ENCODE measurements at regions not wholly inside any gene's neighbourhood (a gene's known extent, or its start where the extent isn't known, plus 50 kb on each side); places are given as distances from the start of the nearest gene placed in this dataset.
"Not testable (repeated sequence)": the region's sequence is repeated elsewhere in the genome, so short reads cannot be mapped to it uniquely, and the experiment has no call there.

- no TSS peak for BruUV-seq (replicated peaks)
- CTCF ChIA-PET = no interaction called here
Observed at GRCh38 chr21:26245428-26245827, 74.9 kb upstream of the APP start.

GRCh38 chr21:26238646-26239045, 68.1 kb upstream of the APP start:
- DNase-seq (no peak), ATAC-seq (no peak)
- no peaks in the 10 kb centered on the region for H3K36me3 ChIP-seq (ENCODE audit: low read depth, low read length)
- no peak overlapping the region for H3K4me2 ChIP-seq (ENCODE audit: low read length)
- no peak overlapping the region for H3K4me3 ChIP-seq (ENCODE audit: low read length)
- intact Hi-C loops (cut with micrococcal nuclease) = no loop called here
- no peaks in the 10 kb centered on the region for H3K4me1 ChIP-seq (ENCODE audit: insufficient read depth, low read length)
- H3K9ac ChIP-seq (ENCODE audit: low read length) = no peak overlapping the region
- H3K9me2 ChIP-seq (replicated peaks; ENCODE audit: low read length) = no peaks in the 10 kb centered on the region
- ChIA-PET CTCF (no interaction called here), POLR2A (ENCODE audit: unreplicated experiment) (no interaction called here)
- TF ChIP-seq EZH2 (IDR thresholded peaks at IDR 0.05; ENCODE audit: low read length, unreplicated experiment) (no peak), EZH2phosphoT487 (IDR thresholded peaks at IDR 0.05; ENCODE audit: borderline replicate concordance, low read length) (no peak), CTCF (conservative IDR thresholded peaks at IDR 0.05; ENCODE audit: low read depth, low read length) (no peak)
- no TSS peak for BruUV-seq (replicated peaks)
- no peaks in the 10 kb centered on the region for H3F3A ChIP-seq (ENCODE audit: low read length, unreplicated experiment)
- no peak overlapping the region for H2AFZ ChIP-seq (ENCODE audit: low read length)
- H3K27ac ChIP-seq (ENCODE audit: low read length) = no peak overlapping the region
- no peaks in the 10 kb centered on the region for H3K9me3 ChIP-seq (ENCODE audit: low read length)
- H3K79me2 ChIP-seq (ENCODE audit: low read length) = no peaks in the 10 kb centered on the region
- H3K27me3 ChIP-seq (ENCODE audit: low read length) = no peaks in the 10 kb centered on the region
- no peaks in the 10 kb centered on the region for H4K20me1 ChIP-seq (ENCODE audit: low read length)

More at GRCh38 chr21:26245428-26245827, 74.9 kb upstream of the APP start:
- POLR2A ChIA-PET (ENCODE audit: unreplicated experiment) = no interaction called here
- no peak for TF ChIP-seq EZH2 (IDR thresholded peaks at IDR 0.05; ENCODE audit: low read length, unreplicated experiment)
- no peak for TF ChIP-seq CTCF (conservative IDR thresholded peaks at IDR 0.05; ENCODE audit: low read depth, low read length)
- TF ChIP-seq EZH2phosphoT487 (IDR thresholded peaks at IDR 0.05; ENCODE audit: borderline replicate concordance, low read length) = no peak
- Histone ChIP-seq H4K20me1 (ENCODE audit: low read length) (no peaks in the 10 kb centered on the region), H3K4me1 (ENCODE audit: insufficient read depth, low read length) (no peaks in the 10 kb centered on the region), H3K4me3 (ENCODE audit: low read length) (no peak overlapping the region), H3K27me3 (ENCODE audit: low read length) (no peaks in the 10 kb centered on the region), H3K9ac (ENCODE audit: low read length) (no peak overlapping the region), H3K9me3 (ENCODE audit: low read length) (no peaks in the 10 kb centered on the region), H3K9me2 (replicated peaks; ENCODE audit: low read length) (no peaks in the 10 kb centered on the region), H2AFZ (ENCODE audit: low read length) (no peak overlapping the region), H3K27ac (ENCODE audit: low read length) (no peak overlapping the region), H3K4me2 (ENCODE audit: low read length) (no peak overlapping the region), H3K36me3 (ENCODE audit: low read depth, low read length) (no peaks in the 10 kb centered on the region), H3F3A (ENCODE audit: low read length, unreplicated experiment) (no peaks in the 10 kb centered on the region), H3K79me2 (ENCODE audit: low read length) (no peaks in the 10 kb centered on the region)
- intact Hi-C loops (cut with micrococcal nuclease) = no loop called here
- ATAC-seq (no peak), DNase-seq (no peak)

GRCh38 chr21:26236281-26236680, 65.7 kb upstream of the APP start:
- H2AFZ ChIP-seq (ENCODE audit: low read length) = no peak overlapping the region
- ChIA-PET POLR2A (ENCODE audit: unreplicated experiment) (no interaction called here), CTCF (no interaction called here)
- no peaks in the 10 kb centered on the region for H3F3A ChIP-seq (ENCODE audit: low read length, unreplicated experiment)
- BruUV-seq (replicated peaks) = no TSS peak
- no peak overlapping the region for H3K9ac ChIP-seq (ENCODE audit: low read length)
- H3K4me3 ChIP-seq (ENCODE audit: low read length) = no peak overlapping the region
- H3K27ac ChIP-seq (ENCODE audit: low read length) = no peak overlapping the region
- TF ChIP-seq EZH2phosphoT487 (IDR thresholded peaks at IDR 0.05; ENCODE audit: borderline replicate concordance, low read length) (no peak), EZH2 (IDR thresholded peaks at IDR 0.05; ENCODE audit: low read length, unreplicated experiment) (no peak), CTCF (conservative IDR thresholded peaks at IDR 0.05; ENCODE audit: low read depth, low read length) (no peak)
- DNase-seq (no peak), ATAC-seq (no peak)
- H3K9me2 ChIP-seq (replicated peaks; ENCODE audit: low read length) = no peaks in the 10 kb centered on the region
- H3K27me3 ChIP-seq (ENCODE audit: low read length) = no peaks in the 10 kb centered on the region
- H3K4me1 ChIP-seq (ENCODE audit: insufficient read depth, low read length) = no peaks in the 10 kb centered on the region
- no peak overlapping the region for H3K4me2 ChIP-seq (ENCODE audit: low read length)
- no peaks in the 10 kb centered on the region for H3K9me3 ChIP-seq (ENCODE audit: low read length)
- no peaks in the 10 kb centered on the region for H4K20me1 ChIP-seq (ENCODE audit: low read length)
- H3K79me2 ChIP-seq (ENCODE audit: low read length) = no peaks in the 10 kb centered on the region
- intact Hi-C loops (cut with micrococcal nuclease) = no loop called here
- H3K36me3 ChIP-seq (ENCODE audit: low read depth, low read length) = no peaks in the 10 kb centered on the region

- BruUV-seq (replicated peaks); H3K36me3 ChIP-seq (ENCODE audit: low read depth, low read length); H2AFZ ChIP-seq (ENCODE audit: low read length); CTCF ChIA-PET; H4K20me1 ChIP-seq (ENCODE audit: low read length); POLR2A ChIA-PET (ENCODE audit: unreplicated experiment); H3K27ac ChIP-seq (ENCODE audit: low read length); H3K4me2 ChIP-seq (ENCODE audit: low read length); H3K9me3 ChIP-seq (ENCODE audit: low read length); H3K4me1 ChIP-seq (ENCODE audit: insufficient read depth, low read length); H3K4me3 ChIP-seq (ENCODE audit: low read length); intact Hi-C loops (cut with micrococcal nuclease); H3K9me2 ChIP-seq (replicated peaks; ENCODE audit: low read length); H3K9ac ChIP-seq (ENCODE audit: low read length); H3F3A ChIP-seq (ENCODE audit: low read length, unreplicated experiment); ATAC-seq; DNase-seq; H3K79me2 ChIP-seq (ENCODE audit: low read length); H3K27me3 ChIP-seq (ENCODE audit: low read length): not testable (repeated sequence)
Observed at GRCh38 chr21:26233297-26233696, 62.7 kb upstream of the APP start.

- H3K4me1 ChIP-seq (ENCODE audit: insufficient read depth, low read length); H3K27me3 ChIP-seq (ENCODE audit: low read length); POLR2A ChIA-PET (ENCODE audit: unreplicated experiment); ATAC-seq; H3F3A ChIP-seq (ENCODE audit: low read length, unreplicated experiment); H3K4me2 ChIP-seq (ENCODE audit: low read length); H3K9ac ChIP-seq (ENCODE audit: low read length); DNase-seq; BruUV-seq (replicated peaks); intact Hi-C loops (cut with micrococcal nuclease); H3K79me2 ChIP-seq (ENCODE audit: low read length); CTCF ChIA-PET; H2AFZ ChIP-seq (ENCODE audit: low read length); H3K4me3 ChIP-seq (ENCODE audit: low read length); H3K36me3 ChIP-seq (ENCODE audit: low read depth, low read length); H3K9me3 ChIP-seq (ENCODE audit: low read length); H3K27ac ChIP-seq (ENCODE audit: low read length); H3K9me2 ChIP-seq (replicated peaks; ENCODE audit: low read length); H4K20me1 ChIP-seq (ENCODE audit: low read length): not testable (repeated sequence)
Observed at GRCh38 chr21:26232491-26232890, 61.9 kb upstream of the APP start.
